ENCODE measurements at regions not wholly inside any gene's neighbourhood (a gene's known extent, or its start where the extent isn't known, plus 50 kb on each side); places are given as distances from the start of the nearest gene placed in this dataset.

- TF ChIP-seq CTCF (IDR thresholded peaks at IDR 0.05) (no peak), POLR2AphosphoS5 (IDR thresholded peaks at IDR 0.05; ENCODE audit: low read depth, low read length) (no peak), SIN3A (IDR thresholded peaks at IDR 0.05; ENCODE audit: borderline replicate concordance, insufficient read depth, low read depth, low read length) (no peak)
Measured at GRCh38 chr7:84510505-84510904, 315.9 kb upstream of the SEMA3A start.
